BE2C (cell line): ENCODE measurements at regions not wholly inside any gene's neighbourhood (a gene's known extent, or its start where the extent isn't known, plus 50 kb on each side); places are given as distances from the start of the nearest gene placed in this dataset.

ENCODE experiments used
- DNase-seq: peaks from one replicate; pipeline ENCODE4 v3.0.0-alpha.2; 2020
- H3K27me3 ChIP-seq: fragments of 250-450 bp; sonication (Bioruptor Pico); 2 replicates; pipeline ENCODE4 v1.5.1; 2020; ENCODE audit warnings: mild to moderate bottlenecking
- H3K36me3 ChIP-seq: fragments of 250-450 bp; sonication (Bioruptor Pico); 2 replicates; pipeline ENCODE4 v1.5.1; 2020; ENCODE audit warnings: mild to moderate bottlenecking
- H3K4me1 ChIP-seq: fragments of 250-450 bp; sonication (Bioruptor Pico); 2 replicates; pipeline ENCODE4 v1.5.1; 2020
- H3K4me3 ChIP-seq: 2 replicates; pipeline ENCODE4 v1.5.1; 2011; ENCODE audit warnings: low read depth, low read length
- H3K9me3 ChIP-seq: fragments of 250-450 bp; sonication (Bioruptor Pico); 2 replicates; pipeline ENCODE4 v1.5.1; 2020
- TF ChIP-seq, protein P1 (sequence below): IDR thresholded peaks from 2 replicates; pipeline ENCODE4 v1.5.1; 2012; ENCODE audit warnings: mild to moderate bottlenecking, low read depth, low read length

DNA sequence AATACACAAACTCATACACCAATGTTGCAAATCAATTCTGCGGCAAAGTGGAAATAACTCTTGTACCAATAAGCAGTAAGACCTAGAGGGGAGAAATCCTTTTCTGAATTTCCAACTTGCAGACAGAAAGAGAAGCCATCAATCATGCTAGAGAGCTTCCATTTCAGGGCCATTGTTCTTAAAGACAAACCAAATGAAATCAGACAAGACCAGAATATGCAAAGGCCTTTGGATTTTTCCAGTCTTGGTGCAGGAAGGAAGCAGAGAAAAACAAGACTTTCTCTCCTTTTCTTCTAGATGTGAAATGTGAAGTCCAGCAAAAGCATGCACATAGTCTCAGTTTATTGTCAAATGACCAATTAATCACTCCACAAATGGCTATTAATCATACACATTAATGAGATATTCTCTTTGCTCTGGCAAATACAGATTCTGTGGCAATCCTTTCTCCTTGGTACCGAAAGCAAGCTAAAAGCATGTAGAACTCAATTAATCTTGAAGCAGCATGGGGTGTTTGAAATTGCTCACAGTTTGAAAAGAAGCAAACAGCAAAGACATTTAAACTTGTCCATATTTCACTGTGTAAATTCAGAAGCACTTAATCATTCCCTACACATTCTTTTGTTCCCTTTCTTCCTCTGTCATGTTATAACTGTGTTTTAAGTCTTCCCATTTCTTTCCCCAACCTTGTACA lies 466.1 kb downstream of the GPAT3 start:
- H3K9me3 ChIP-seq = no peaks in the 10 kb centered on the region; the same call in 1 of the 2 replicates
- no peak for DNase-seq
- TF ChIP-seq, protein P1, sequence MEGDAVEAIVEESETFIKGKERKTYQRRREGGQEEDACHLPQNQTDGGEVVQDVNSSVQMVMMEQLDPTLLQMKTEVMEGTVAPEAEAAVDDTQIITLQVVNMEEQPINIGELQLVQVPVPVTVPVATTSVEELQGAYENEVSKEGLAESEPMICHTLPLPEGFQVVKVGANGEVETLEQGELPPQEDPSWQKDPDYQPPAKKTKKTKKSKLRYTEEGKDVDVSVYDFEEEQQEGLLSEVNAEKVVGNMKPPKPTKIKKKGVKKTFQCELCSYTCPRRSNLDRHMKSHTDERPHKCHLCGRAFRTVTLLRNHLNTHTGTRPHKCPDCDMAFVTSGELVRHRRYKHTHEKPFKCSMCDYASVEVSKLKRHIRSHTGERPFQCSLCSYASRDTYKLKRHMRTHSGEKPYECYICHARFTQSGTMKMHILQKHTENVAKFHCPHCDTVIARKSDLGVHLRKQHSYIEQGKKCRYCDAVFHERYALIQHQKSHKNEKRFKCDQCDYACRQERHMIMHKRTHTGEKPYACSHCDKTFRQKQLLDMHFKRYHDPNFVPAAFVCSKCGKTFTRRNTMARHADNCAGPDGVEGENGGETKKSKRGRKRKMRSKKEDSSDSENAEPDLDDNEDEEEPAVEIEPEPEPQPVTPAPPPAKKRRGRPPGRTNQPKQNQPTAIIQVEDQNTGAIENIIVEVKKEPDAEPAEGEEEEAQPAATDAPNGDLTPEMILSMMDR = no peak
- no peaks in the 10 kb centered on the region; the same call in 1 of the 2 replicates for H3K4me1 ChIP-seq
- no peaks in the 10 kb centered on the region for H3K36me3 ChIP-seq
- no peak overlapping the region for H3K4me3 ChIP-seq
- H3K27me3 ChIP-seq = no peaks in the 10 kb centered on the region

DNA sequence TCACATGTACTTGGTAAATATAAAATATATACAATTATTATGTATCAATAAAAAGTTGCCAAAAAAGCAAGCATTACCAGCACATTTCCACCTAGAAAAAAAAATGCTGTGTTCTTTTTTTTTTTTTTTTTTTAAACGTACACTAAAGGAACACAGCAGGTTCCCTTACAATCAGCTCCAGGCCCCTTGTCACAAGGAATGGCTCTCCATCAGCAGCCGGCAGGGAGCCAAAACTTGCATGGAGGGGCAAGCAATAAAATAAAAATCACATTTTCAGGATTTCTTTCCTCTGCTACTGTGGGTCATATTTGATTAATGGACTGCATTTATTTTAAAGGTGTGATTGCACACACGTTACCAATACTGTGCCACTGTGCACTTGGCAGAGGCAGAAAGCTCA lies 460.3 kb downstream of the GPAT3 start:
- Histone ChIP-seq H3K4me1 (peaks cover 3% of the 10 kb centered on the region), H3K9me3 (no peaks in the 10 kb centered on the region), H3K36me3 (no peaks in the 10 kb centered on the region), H3K4me3 (no peak overlapping the region), H3K27me3 (no peaks in the 10 kb centered on the region)
- TF ChIP-seq, protein P1 = no peak
- no peak for DNase-seq

DNA sequence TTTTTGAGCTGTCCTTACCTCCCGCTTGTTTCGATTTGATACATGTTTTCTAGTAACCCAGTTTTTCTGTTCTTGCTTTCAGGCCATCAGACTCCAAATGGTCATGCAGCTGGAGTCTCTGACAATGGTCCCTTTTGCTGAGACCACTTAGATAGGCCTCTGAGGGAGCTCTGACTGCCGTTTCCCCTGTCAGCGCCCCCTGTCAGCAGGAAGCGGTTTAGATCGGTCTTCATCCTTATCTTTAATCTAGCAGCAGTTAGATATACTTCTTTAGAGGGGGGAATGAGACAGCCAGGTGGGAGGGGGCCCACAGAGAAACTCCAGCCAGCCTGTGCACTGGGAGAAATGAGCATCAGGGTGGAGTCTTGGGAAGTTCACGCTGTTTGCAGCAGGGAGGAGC lies 457.9 kb downstream of the GPAT3 start:
- DNase-seq = peak; percentile 19
- Histone ChIP-seq H3K4me1 (peaks cover 3% of the 10 kb centered on the region), H3K9me3 (no peaks in the 10 kb centered on the region), H3K4me3 (no peak overlapping the region), H3K27me3 (no peaks in the 10 kb centered on the region), H3K36me3 (no peaks in the 10 kb centered on the region)
- TF ChIP-seq, protein P1 = peak; percentile 28; the same call in 1 of the 2 replicates

DNA sequence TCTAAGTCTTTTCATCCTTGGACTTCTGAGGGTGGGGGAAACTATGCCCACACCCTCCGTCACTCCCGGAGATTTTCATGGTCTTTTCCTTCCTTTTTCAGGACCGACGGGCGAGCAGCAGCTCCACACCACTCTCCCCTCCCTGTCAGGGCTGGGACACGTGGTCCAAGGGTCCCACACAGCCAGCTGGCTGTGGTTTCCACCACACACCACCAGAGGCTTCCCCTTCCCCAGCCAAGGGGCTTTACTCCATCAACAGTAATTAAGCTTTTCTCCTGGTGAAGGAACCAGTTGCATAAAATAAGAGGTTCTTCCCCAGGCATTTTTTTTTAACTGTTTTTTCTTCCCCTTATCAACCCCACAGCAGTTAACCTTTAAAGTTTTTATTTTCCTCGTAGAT lies 453.9 kb downstream of the GPAT3 start:
- TF ChIP-seq, protein P1 = no peak
- Histone ChIP-seq H3K4me3 (no peak overlapping the region), H3K36me3 (no peaks in the 10 kb centered on the region), H3K9me3 (no peaks in the 10 kb centered on the region), H3K27me3 (no peaks in the 10 kb centered on the region), H3K4me1 (no peaks in the 10 kb centered on the region; the same call in 1 of the 2 replicates)
- DNase-seq = no peak

DNA sequence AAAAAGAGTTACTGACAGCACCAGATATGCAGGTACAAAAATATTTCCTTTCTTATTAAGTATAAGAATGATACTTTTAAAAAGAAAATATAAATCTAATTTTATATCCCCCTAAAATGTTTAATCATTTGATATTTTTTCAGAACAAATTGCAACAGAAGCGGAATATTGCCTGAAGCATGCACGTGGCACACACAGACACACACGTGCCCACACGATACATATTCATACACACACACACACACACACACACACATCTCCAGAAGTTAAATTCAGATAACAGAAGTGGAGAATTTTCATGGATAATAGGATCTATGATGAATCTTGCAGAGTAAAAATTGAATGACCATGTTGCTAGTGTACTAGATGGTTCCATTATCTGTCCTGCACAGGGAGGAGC lies 445.2 kb downstream of the GPAT3 start:
- TF ChIP-seq, protein P1 = no peak
- DNase-seq = no peak

DNA sequence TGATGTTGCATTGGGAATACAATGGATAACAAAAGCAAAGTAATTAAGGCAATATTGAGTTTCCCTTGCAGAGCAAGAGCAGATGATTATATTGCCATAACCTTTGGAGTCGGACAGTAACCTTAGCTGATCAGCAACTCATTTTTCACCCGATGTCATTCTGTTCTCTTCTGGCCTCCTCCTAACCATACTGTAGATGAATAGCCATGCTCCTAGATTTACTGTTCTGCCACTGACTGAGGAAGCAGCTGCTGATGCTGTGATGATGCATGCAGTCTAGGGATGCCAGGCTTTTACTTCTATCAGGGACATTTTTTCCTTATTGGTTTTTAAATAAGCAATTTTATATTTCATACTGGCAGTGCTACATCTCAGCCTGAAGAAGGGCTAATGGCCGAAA lies 443.9 kb downstream of the GPAT3 start:
- no peak for DNase-seq
- Histone ChIP-seq H3K4me1 (no peaks in the 10 kb centered on the region), H3K36me3 (no peaks in the 10 kb centered on the region), H3K9me3 (peaks cover 4% of the 10 kb centered on the region), H3K4me3 (no peak overlapping the region), H3K27me3 (no peaks in the 10 kb centered on the region)
- TF ChIP-seq, protein P1 = no peak

More for the DNA sequence above, 445.2 kb downstream of the GPAT3 start:
- peaks cover 4% of the 10 kb centered on the region for H3K9me3 ChIP-seq
- H3K27me3 ChIP-seq = no peaks in the 10 kb centered on the region
- H3K4me1 ChIP-seq = no peaks in the 10 kb centered on the region
- H3K4me3 ChIP-seq = no peak overlapping the region
- H3K36me3 ChIP-seq = no peaks in the 10 kb centered on the region
